Mammary epithelial cell (primary cell): ENCODE measurements at regions not wholly inside any gene's neighbourhood (a gene's known extent, or its start where the extent isn't known, plus 50 kb on each side); places are given as distances from the start of the nearest gene placed in this dataset.
"Not testable (repeated sequence)": the region's sequence is repeated elsewhere in the genome, so short reads cannot be mapped to it uniquely, and the experiment has no call there.

Experiments used
- EZH2 ChIP-seq: IDR thresholded peaks from 2 replicates; pipeline ENCODE4 v1.6.1; 2012; ENCODE audit warnings: low read length, inconsistent platforms, borderline replicate concordance
- TF ChIP-seq, protein P1 (sequence below), 2 donors: IDR thresholded peaks in 1 of 2; conservative IDR thresholded peaks in 1 of 2; 2 replicates each; pipeline ENCODE4 v1.5.1; 2011 to 2012; ENCODE audit warnings: inconsistent platforms in 2 of 2, low read length in 2 of 2, mild to moderate bottlenecking in 2 of 2, control low read depth in 1 of 2, low read depth in 1 of 2; ENCODE audit not compliant: insufficient read depth in 1 of 2; ENCODE audit errors: extremely low read depth in 1 of 2

DNA sequence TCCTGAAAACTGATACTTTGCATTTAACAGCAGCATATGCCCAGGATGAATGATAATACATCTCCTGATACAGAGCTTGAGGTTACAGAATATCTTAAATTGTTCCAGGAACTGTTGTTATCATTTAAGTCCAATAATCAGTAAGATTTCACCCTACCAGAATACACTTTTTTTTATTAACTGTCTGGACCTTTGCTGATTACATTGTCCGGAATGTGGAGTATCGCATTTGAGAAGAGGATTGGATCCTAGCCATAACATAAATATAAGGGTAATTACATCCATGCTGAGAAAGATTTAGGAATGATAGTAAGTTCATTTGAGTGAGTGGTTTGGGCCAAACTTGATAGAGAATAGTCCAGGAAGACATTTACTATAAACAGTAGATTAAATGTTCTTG, 112.2 kb upstream of the FBXO28 start:
- TF ChIP-seq, protein P1, sequence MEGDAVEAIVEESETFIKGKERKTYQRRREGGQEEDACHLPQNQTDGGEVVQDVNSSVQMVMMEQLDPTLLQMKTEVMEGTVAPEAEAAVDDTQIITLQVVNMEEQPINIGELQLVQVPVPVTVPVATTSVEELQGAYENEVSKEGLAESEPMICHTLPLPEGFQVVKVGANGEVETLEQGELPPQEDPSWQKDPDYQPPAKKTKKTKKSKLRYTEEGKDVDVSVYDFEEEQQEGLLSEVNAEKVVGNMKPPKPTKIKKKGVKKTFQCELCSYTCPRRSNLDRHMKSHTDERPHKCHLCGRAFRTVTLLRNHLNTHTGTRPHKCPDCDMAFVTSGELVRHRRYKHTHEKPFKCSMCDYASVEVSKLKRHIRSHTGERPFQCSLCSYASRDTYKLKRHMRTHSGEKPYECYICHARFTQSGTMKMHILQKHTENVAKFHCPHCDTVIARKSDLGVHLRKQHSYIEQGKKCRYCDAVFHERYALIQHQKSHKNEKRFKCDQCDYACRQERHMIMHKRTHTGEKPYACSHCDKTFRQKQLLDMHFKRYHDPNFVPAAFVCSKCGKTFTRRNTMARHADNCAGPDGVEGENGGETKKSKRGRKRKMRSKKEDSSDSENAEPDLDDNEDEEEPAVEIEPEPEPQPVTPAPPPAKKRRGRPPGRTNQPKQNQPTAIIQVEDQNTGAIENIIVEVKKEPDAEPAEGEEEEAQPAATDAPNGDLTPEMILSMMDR (conservative IDR thresholded peaks at IDR 0.05 in 1 of 2, IDR thresholded peaks at IDR 0.05 in 1 of 2; ENCODE audit: extremely low read depth in 1 of 2, insufficient read depth in 1 of 2, low read depth in 1 of 2, low read length in 2 of 2) = not testable (repeated sequence)
- TF ChIP-seq EZH2 = not testable (repeated sequence)
